Gastroesophageal sphincter (tissue), 3 donors: ENCODE measurements at regions not wholly inside any gene's neighbourhood (a gene's known extent, or its start where the extent isn't known, plus 50 kb on each side); places are given as distances from the start of the nearest gene placed in this dataset.

Experiments
- EP300 ChIP-seq: sonication (generic); formaldehyde crosslinking; IDR thresholded peaks from one replicate; pipeline ENCODE4 v1.6.1; 2017; ENCODE audit warnings: antibody characterized with exemption, mild to moderate bottlenecking
- TF ChIP-seq, protein P1 (sequence below), 4 experiments: fragments of 200-600 bp in 2 of 4; fragments of 450-650 bp in 2 of 4; sonication (generic) in 1 of 4; IDR thresholded peaks; one replicate each; pipeline ENCODE4 v1.5.1; 2017 to 2019; ENCODE audit warnings: antibody characterized with exemption in 4 of 4, mild to moderate bottlenecking in 2 of 4, moderate library complexity in 2 of 4

DNA sequence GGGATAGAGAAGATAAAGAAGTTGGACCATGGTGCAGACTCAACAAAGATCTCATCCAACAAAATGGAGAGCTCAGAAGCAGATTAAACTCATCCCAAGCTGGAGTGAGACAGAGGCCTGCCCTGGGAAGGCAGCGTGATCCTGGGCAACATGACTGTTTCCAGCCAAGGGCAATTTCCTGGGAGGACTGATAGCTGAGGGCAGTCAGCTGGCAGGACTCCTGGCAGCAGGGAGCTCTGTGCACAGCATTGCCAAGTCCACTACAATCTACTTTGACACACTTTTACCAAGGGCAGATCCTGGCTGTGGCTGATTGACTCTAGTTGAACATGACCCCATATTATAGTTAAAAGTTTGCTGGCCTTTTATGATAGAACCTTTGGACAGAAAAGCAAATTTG, 357.3 kb upstream of the RASGEF1B start:
- TF ChIP-seq, protein P1, sequence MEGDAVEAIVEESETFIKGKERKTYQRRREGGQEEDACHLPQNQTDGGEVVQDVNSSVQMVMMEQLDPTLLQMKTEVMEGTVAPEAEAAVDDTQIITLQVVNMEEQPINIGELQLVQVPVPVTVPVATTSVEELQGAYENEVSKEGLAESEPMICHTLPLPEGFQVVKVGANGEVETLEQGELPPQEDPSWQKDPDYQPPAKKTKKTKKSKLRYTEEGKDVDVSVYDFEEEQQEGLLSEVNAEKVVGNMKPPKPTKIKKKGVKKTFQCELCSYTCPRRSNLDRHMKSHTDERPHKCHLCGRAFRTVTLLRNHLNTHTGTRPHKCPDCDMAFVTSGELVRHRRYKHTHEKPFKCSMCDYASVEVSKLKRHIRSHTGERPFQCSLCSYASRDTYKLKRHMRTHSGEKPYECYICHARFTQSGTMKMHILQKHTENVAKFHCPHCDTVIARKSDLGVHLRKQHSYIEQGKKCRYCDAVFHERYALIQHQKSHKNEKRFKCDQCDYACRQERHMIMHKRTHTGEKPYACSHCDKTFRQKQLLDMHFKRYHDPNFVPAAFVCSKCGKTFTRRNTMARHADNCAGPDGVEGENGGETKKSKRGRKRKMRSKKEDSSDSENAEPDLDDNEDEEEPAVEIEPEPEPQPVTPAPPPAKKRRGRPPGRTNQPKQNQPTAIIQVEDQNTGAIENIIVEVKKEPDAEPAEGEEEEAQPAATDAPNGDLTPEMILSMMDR (IDR thresholded peaks at IDR 0.05): no peak
- TF ChIP-seq EP300: no peak
